H1 (cell line): ENCODE measurements at regions not wholly inside any gene's neighbourhood (a gene's known extent, or its start where the extent isn't known, plus 50 kb on each side); places are given as distances from the start of the nearest gene placed in this dataset.

Source experiments
- CTCF ChIA-PET: fragments of 300-600 bp; sonication (Branson Sonifier 250); formaldehyde crosslinking; loops from one replicate; lab custom pipeline; 2021; ENCODE audit not compliant: partially characterized antibody; lab: Charles Lee
- POLR2A ChIA-PET: fragments of 300-600 bp; sonication (Branson Sonifier 250); formaldehyde crosslinking; loops from one replicate; lab custom pipeline; 2021; ENCODE audit warnings: inconsistent platforms; ENCODE audit not compliant: partially characterized antibody; lab: Charles Lee
- DNase-seq, 2 experiments: peaks; one replicate each; pipeline versions ENCODE4 v3.0.0 to v3.0.0-alpha.2; 2010 to 2022; ENCODE audit warnings: low spot score in 2 of 2, low read depth in 1 of 2, mixed read lengths in 1 of 2
- FAIRE-seq: peaks from 2 replicates; lab custom pipeline; 2011; peaks lifted over from hg19 to GRCh38; lab: Jason Lieb, UNC
- H2AFZ ChIP-seq: 2 replicates; pipeline ENCODE4 v1.8.1; 2012; ENCODE audit warnings: low read length, inconsistent platforms
- H2AK5ac ChIP-seq: 2 replicates; pipeline ENCODE4 v1.6.1; 2013; ENCODE audit warnings: low read depth, low read length
- H2BK120ac ChIP-seq: replicated peaks from 2 replicates; pipeline ENCODE3; 2013; ENCODE audit warnings: low read depth, low read length, inconsistent platforms
- H2BK12ac ChIP-seq: 2 replicates; pipeline ENCODE4 v1.6.1; 2013; ENCODE audit warnings: low read depth, low read length
- H2BK15ac ChIP-seq: 2 replicates; pipeline ENCODE4 v1.6.1; 2013; ENCODE audit warnings: low read length
- H2BK20ac ChIP-seq: 2 replicates; pipeline ENCODE4 v1.6.1; 2013; ENCODE audit warnings: low read length
- H2BK5ac ChIP-seq: 2 replicates; pipeline ENCODE4 v1.6.1; 2013; ENCODE audit warnings: low read depth, low read length
- H3K14ac ChIP-seq: 2 replicates; pipeline ENCODE4 v1.6.1; 2013; ENCODE audit warnings: inconsistent platforms; ENCODE audit not compliant: insufficient read length
- H3K18ac ChIP-seq: 2 replicates; pipeline ENCODE4 v1.6.1; 2013; ENCODE audit warnings: low read length; ENCODE audit errors: extremely low read depth
- H3K23ac ChIP-seq: 2 replicates; pipeline ENCODE4 v1.6.1; 2013; ENCODE audit warnings: inconsistent platforms; ENCODE audit not compliant: insufficient read length
- H3K23me2 ChIP-seq: 2 replicates; pipeline ENCODE4 v1.6.1; 2013; ENCODE audit warnings: low read depth, low read length
- H3K27ac ChIP-seq: 2 replicates; pipeline ENCODE4 v1.6.1; 2011; ENCODE audit warnings: low read depth, low read length, inconsistent platforms
- H3K27me3 ChIP-seq, 4 experiments: replicated peaks in 1 of 4; 1 replicate in 1 of 4; 2 replicates in 3 of 4; pipeline versions ENCODE4 v1.6.1 to v1.8.1; 2011 to 2013; ENCODE audit warnings: low read length in 3 of 4, mild to moderate bottlenecking in 3 of 4, inconsistent platforms in 2 of 4, mixed read lengths in 2 of 4, moderate library complexity in 1 of 4; ENCODE audit not compliant: control insufficient read depth in 3 of 4, insufficient read depth in 3 of 4; ENCODE audit errors: extremely low read depth in 1 of 4
- H3K36me3 ChIP-seq, 4 experiments: 2 replicates each; pipeline versions ENCODE4 v1.6.1 to v1.8.1; 2011 to 2013; ENCODE audit warnings: mild to moderate bottlenecking in 4 of 4, low read length in 3 of 4, moderate library complexity in 2 of 4, control low read depth in 1 of 4, inconsistent platforms in 1 of 4; ENCODE audit not compliant: insufficient read depth in 4 of 4, control insufficient read depth in 2 of 4
- H3K4ac ChIP-seq: replicated peaks from 2 replicates; pipeline ENCODE3; 2013; ENCODE audit warnings: low read length, low read depth, mixed read lengths, inconsistent platforms; ENCODE audit not compliant: insufficient read length
- H3K4me1 ChIP-seq, 4 experiments: replicated peaks in 1 of 4; 1 replicate in 1 of 4; 2 replicates in 3 of 4; pipeline versions ENCODE4 v1.6.1 to v1.8.1; 2011 to 2013; ENCODE audit warnings: low read length in 3 of 4, inconsistent platforms in 2 of 4, mixed read lengths in 1 of 4; ENCODE audit not compliant: insufficient read depth in 4 of 4, control insufficient read depth in 3 of 4
- H3K4me2 ChIP-seq, 2 experiments: 2 replicates each; pipeline versions ENCODE4 v1.6.1 to v1.8.1; 2011 to 2013; ENCODE audit warnings: low read depth in 2 of 2, low read length in 2 of 2, control low read depth in 1 of 2, inconsistent platforms in 1 of 2, mild to moderate bottlenecking in 1 of 2; ENCODE audit not compliant: insufficient read depth in 1 of 2
- H3K4me3 ChIP-seq, 4 experiments: fragments of 200-600, 300-600 bp in 1 of 4; sonication (generic), shearing (Covaris generic), sonication (Bioruptor Twin) in 1 of 4; 2 replicates each; pipeline versions ENCODE4 v1.5.1 to v1.8.1; 2011 to 2016; ENCODE audit warnings: low read length in 4 of 4, low read depth in 3 of 4, control low read depth in 2 of 4, inconsistent platforms in 2 of 4, mild to moderate bottlenecking in 2 of 4, mixed read lengths in 1 of 4, moderate library complexity in 1 of 4; ENCODE audit not compliant: insufficient read depth in 2 of 4; ENCODE audit errors: extremely low read depth in 1 of 4
- H3K56ac ChIP-seq: replicated peaks from 2 replicates; pipeline ENCODE3; 2013; ENCODE audit warnings: low read depth, mild to moderate bottlenecking, mixed read lengths, low read length, inconsistent platforms; ENCODE audit not compliant: insufficient read length
- H3K79me1 ChIP-seq: 2 replicates; pipeline ENCODE4 v1.6.1; 2013; ENCODE audit warnings: low read depth, low read length, control low read depth
- H3K79me2 ChIP-seq, 2 experiments: 2 replicates each; pipeline versions ENCODE4 v1.6.1 to v1.8.1; 2012 to 2013; ENCODE audit warnings: low read length in 2 of 2, mild to moderate bottlenecking in 2 of 2, inconsistent platforms in 1 of 2; ENCODE audit not compliant: insufficient read depth in 2 of 2, control insufficient read depth in 1 of 2
- H3K9ac ChIP-seq, 4 experiments: replicated peaks in 1 of 4; 1 replicate in 1 of 4; 2 replicates in 3 of 4; pipeline versions ENCODE4 v1.6.1 to v1.8.1; 2011 to 2013; ENCODE audit warnings: low read depth in 3 of 4, low read length in 3 of 4, control low read depth in 2 of 4, mild to moderate bottlenecking in 2 of 4, moderate library complexity in 2 of 4, inconsistent platforms in 1 of 4; ENCODE audit errors: extremely low read depth in 1 of 4
- H3K9me3 ChIP-seq, 2 experiments: 2 replicates each; pipeline versions ENCODE4 v1.6.1 to v1.8.1; 2012 to 2013; ENCODE audit warnings: mild to moderate bottlenecking in 2 of 2, moderate library complexity in 2 of 2, control low read depth in 1 of 2, inconsistent platforms in 1 of 2, low read depth in 1 of 2, low read length in 1 of 2, mixed read lengths in 1 of 2; ENCODE audit not compliant: insufficient read depth in 2 of 2
- H4K20me1 ChIP-seq, 2 experiments: replicated peaks in 1 of 2; 2 replicates each; pipeline versions ENCODE3 to v1.8.1; 2011 to 2013; ENCODE audit warnings: inconsistent platforms in 2 of 2, low read length in 2 of 2, mild to moderate bottlenecking in 1 of 2; ENCODE audit not compliant: insufficient read depth in 2 of 2, control insufficient read depth in 1 of 2
- H4K5ac ChIP-seq: 2 replicates; pipeline ENCODE4 v1.6.1; 2013; ENCODE audit warnings: low read length, low read depth, mixed read lengths, inconsistent platforms; ENCODE audit not compliant: insufficient read length
- H4K8ac ChIP-seq: 2 replicates; pipeline ENCODE4 v1.8.0; 2013; ENCODE audit warnings: mild to moderate bottlenecking, moderate library complexity, low read length, inconsistent platforms; ENCODE audit not compliant: insufficient read depth; ENCODE audit errors: extremely low read depth
- H4K91ac ChIP-seq: replicated peaks from 2 replicates; pipeline ENCODE3; 2013; ENCODE audit warnings: low read length, mixed read lengths, inconsistent platforms; ENCODE audit not compliant: insufficient read length
- ATF3 ChIP-seq: IDR thresholded peaks from 2 replicates; pipeline ENCODE4 v1.6.1; 2011; ENCODE audit warnings: low read depth, mild to moderate bottlenecking, low read length; ENCODE audit not compliant: insufficient read depth
- CEBPB ChIP-seq: IDR thresholded peaks from 2 replicates; pipeline ENCODE4 v1.6.1; 2012; ENCODE audit warnings: low read depth, low read length
- CHD1 ChIP-seq: IDR thresholded peaks from 2 replicates; pipeline ENCODE4 v1.6.1; 2012; ENCODE audit warnings: low read depth, low read length, improper control_type of control experiment
- E2F6 ChIP-seq: IDR thresholded peaks from 2 replicates; pipeline ENCODE4 v1.6.1; 2012; ENCODE audit warnings: inconsistent platforms
- GABPA ChIP-seq: IDR thresholded peaks from 2 replicates; pipeline ENCODE4 v1.6.1; 2011; ENCODE audit warnings: mild to moderate bottlenecking, low read length, moderate library complexity, borderline replicate concordance; ENCODE audit not compliant: insufficient read depth
- MAX ChIP-seq: IDR thresholded peaks from 2 replicates; pipeline ENCODE4 v1.6.1; 2012; ENCODE audit warnings: inconsistent platforms
- PHF8 ChIP-seq: fragments of 200-600 bp; sonication (generic); conservative IDR thresholded peaks from 2 replicates; pipeline ENCODE4 v1.7.1; 2012; ENCODE audit warnings: low read depth, mild to moderate bottlenecking, inconsistent platforms, low read length, moderate library complexity
- POLR2AphosphoS5 ChIP-seq: IDR thresholded peaks from 2 replicates; pipeline ENCODE4 v1.6.1; 2011; ENCODE audit warnings: low read depth, low read length
- RBBP5 ChIP-seq: IDR thresholded peaks from 2 replicates; pipeline ENCODE4 v1.7.1; 2012; ENCODE audit warnings: low read depth, mild to moderate bottlenecking, inconsistent platforms, low read length, moderate library complexity, borderline replicate concordance
- SIN3A ChIP-seq, 2 experiments: IDR thresholded peaks in 1 of 2; conservative IDR thresholded peaks in 1 of 2; 2 replicates each; pipeline ENCODE4 v1.6.1; 2011 to 2012; ENCODE audit warnings: low read length in 2 of 2, improper control_type of control experiment in 1 of 2, low read depth in 1 of 2, mild to moderate bottlenecking in 1 of 2
- SP1 ChIP-seq: IDR thresholded peaks from 2 replicates; pipeline ENCODE4 v1.6.1; 2011; ENCODE audit warnings: low read depth, low read length
- SRF ChIP-seq: IDR thresholded peaks from 2 replicates; pipeline ENCODE4 v1.6.1; 2011; ENCODE audit warnings: mild to moderate bottlenecking, low read depth, low read length, moderate library complexity
- TAF1 ChIP-seq: IDR thresholded peaks from 2 replicates; pipeline ENCODE4 v1.6.1; 2011; ENCODE audit warnings: mild to moderate bottlenecking, low read depth, low read length
- ZNF274 ChIP-seq: IDR thresholded peaks from 2 replicates; pipeline ENCODE4 v1.7.0; 2012; ENCODE audit warnings: low read length, borderline replicate concordance; ENCODE audit errors: extremely low read depth
- WGBS, 2 experiments: shearing (Covaris generic) in 1 of 2; methylation state at CpG; one replicate each; pipeline versions ENCODE4 v1.1.6 to v1.1.7; 2013 to 2015; ENCODE audit warnings: low lambda C conversion rate in 2 of 2, mixed read lengths in 2 of 2, inconsistent platforms in 1 of 2, low coverage in 1 of 2, missing lambda C conversion rate in 1 of 2; ENCODE audit not compliant: insufficient replicate concordance in 2 of 2, insufficient coverage in 1 of 2, insufficient read length in 1 of 2; ENCODE audit errors: extremely low coverage in 1 of 2, missing lambda C conversion rate in 1 of 2; 5-methylcytosine and 5-hydroxymethylcytosine counted together

- Histone ChIP-seq H3K4me1 (no peaks in the 10 kb centered on the region), H2BK120ac (no peak overlapping the region), H3K14ac (no peak overlapping the region), H2BK20ac (no peak overlapping the region), H2BK12ac (no peak overlapping the region), H2AK5ac (no peak overlapping the region), H4K20me1 (no peaks in the 10 kb centered on the region), H3K4me2 (no peak overlapping the region), H3K79me2 (no peaks in the 10 kb centered on the region), H3K36me3 (no peaks in the 10 kb centered on the region), H3K9me3 (no peaks in the 10 kb centered on the region; a peak in 1 of 4 replicates), H3K79me1 (no peaks in the 10 kb centered on the region), H2BK15ac (no peak overlapping the region), H3K23ac (no peak overlapping the region), H4K8ac (no peak overlapping the region), H2AFZ (no peak overlapping the region), H4K91ac (no peak overlapping the region), H3K56ac (no peak overlapping the region), H4K5ac (no peak overlapping the region), H2BK5ac (no peak overlapping the region), H3K18ac (no peak overlapping the region), H3K4me3 (no peak overlapping the region), H3K4ac (no peak overlapping the region), H3K27ac (no peak overlapping the region), H3K27me3 (no peaks in the 10 kb centered on the region), H3K9ac (no peak overlapping the region), H3K23me2 (no peaks in the 10 kb centered on the region)
- ChIA-PET POLR2A (interaction anchor here (0.6 kb wide), 1 partner anchor 184 kb away, joined by 3 read pairs; no protein-coding TSS in a partner anchor), CTCF (interaction anchor here (0.7 kb wide), 1 partner anchor 19 kb away, joined by 3 read pairs; no protein-coding TSS in a partner anchor)
- DNase-seq (no peak), FAIRE-seq (no peak)
- 100% methylated on average over 1 of the region's 1 CpG; no CpG with 5 or more reads in 1 of the 2 experiments for WGBS, 2 experiments
- TF ChIP-seq E2F6 (no peak), MAX (no peak), SP1 (no peak), POLR2AphosphoS5 (no peak), ATF3 (no peak), CHD1 (no peak), SRF (no peak), PHF8 (no peak), SIN3A (conservative IDR thresholded peaks at IDR 0.05 in 1 of 2, IDR thresholded peaks at IDR 0.05 in 1 of 2; ENCODE audit: low read depth in 1 of 2, low read length in 2 of 2) (no peak), RBBP5 (no peak), CEBPB (no peak), ZNF274 (no peak), TAF1 (no peak), GABPA (no peak)
Measured at GRCh38 chr11:96470521-96470920, 80.7 kb downstream of the JRKL start.
